ENCODE measurements at regions not wholly inside any gene's neighbourhood (a gene's known extent, or its start where the extent isn't known, plus 50 kb on each side); places are given as distances from the start of the nearest gene placed in this dataset.
A peak's percentile ranks its signal among the peaks of the same experiment; 100 is the strongest.

- peak; percentile 61 for DNase-seq (ENCODE audit: low read depth)
These were observed 390.6 kb upstream of the SEMA6D start for GRCh38 chr15:47326410-47327333.

- DNase-seq (ENCODE audit: low read depth) = peak; percentile 97
These were observed 385.4 kb upstream of the SEMA6D start for GRCh38 chr15:47331829-47332393.

- DNase-seq (ENCODE audit: low read depth) = no peak
These were observed 384.8 kb upstream of the SEMA6D start for GRCh38 chr15:47332481-47332880.

GRCh38 chr15:47333734-47334133 lies 383.6 kb upstream of the SEMA6D start:
- no peak for DNase-seq (ENCODE audit: low read depth)

- DNase-seq (ENCODE audit: low read depth) = no peak
These were observed 382.3 kb upstream of the SEMA6D start for GRCh38 chr15:47334805-47335535.

GRCh38 chr15:47337106-47337505 lies 380.2 kb upstream of the SEMA6D start:
- no peak for DNase-seq (ENCODE audit: low read depth)

- no peak for DNase-seq (ENCODE audit: low read depth)
These were observed 379.5 kb upstream of the SEMA6D start for GRCh38 chr15:47337836-47338235.

- DNase-seq (ENCODE audit: low read depth) = no peak
These were observed 378.5 kb upstream of the SEMA6D start for GRCh38 chr15:47338771-47339170.

- DNase-seq (ENCODE audit: low read depth) = no peak
These were observed 377.3 kb upstream of the SEMA6D start for GRCh38 chr15:47339800-47340570.

GRCh38 chr15:47340571-47340920 lies 376.8 kb upstream of the SEMA6D start:
- DNase-seq (ENCODE audit: low read depth) = no peak

- no peak for DNase-seq (ENCODE audit: low read depth)
These were observed 368.1 kb upstream of the SEMA6D start for GRCh38 chr15:47349179-47349578.

GRCh38 chr15:47351501-47351900 lies 365.8 kb upstream of the SEMA6D start:
- DNase-seq (ENCODE audit: low read depth) = no peak

GRCh38 chr15:47352217-47352616 lies 365.1 kb upstream of the SEMA6D start:
- DNase-seq (ENCODE audit: low read depth) = no peak

- DNase-seq (ENCODE audit: low read depth) = peak; percentile 53
These were observed 361.5 kb upstream of the SEMA6D start for GRCh38 chr15:47355759-47356158.

- no peak for DNase-seq (ENCODE audit: low read depth)
These were observed 361.0 kb upstream of the SEMA6D start for GRCh38 chr15:47356297-47356696.

- DNase-seq (ENCODE audit: low read depth) = no peak
These were observed 358.4 kb upstream of the SEMA6D start for GRCh38 chr15:47358876-47359275.

GRCh38 chr15:47360305-47360704 lies 357.0 kb upstream of the SEMA6D start:
- no peak for DNase-seq (ENCODE audit: low read depth)

GRCh38 chr15:47362118-47362905 lies 355.0 kb upstream of the SEMA6D start:
- no peak for DNase-seq (ENCODE audit: low read depth)

- DNase-seq (ENCODE audit: low read depth) = no peak
These were observed 353.7 kb upstream of the SEMA6D start for GRCh38 chr15:47363653-47364052.

GRCh38 chr15:47364230-47365141 lies 352.8 kb upstream of the SEMA6D start:
- no peak for DNase-seq (ENCODE audit: low read depth)
